K562 (cell line): ENCODE measurements at regions not wholly inside any gene's neighbourhood (a gene's known extent, or its start where the extent isn't known, plus 50 kb on each side); places are given as distances from the start of the nearest gene placed in this dataset.

ENCODE experiments used
- ATAC-seq: fragments of 200-7000 bp; cut with Tn5 transposase; 3 replicates; pipeline ENCODE4 v1.9.1; 2020; ENCODE audit warnings: moderate library complexity
- BruUV-seq: library from RNA; stranded (reverse); fragments of 400-500 nt; replicated peaks from 2 replicates; lab custom pipeline; 2021; lab: Mats Ljungman, UMichigan
- CTCF ChIA-PET: fragments of 300-600 bp; formaldehyde crosslinking; extraction: SDS; loops from one replicate; lab custom pipeline; 2021; ENCODE audit warnings: low intra/inter-chr PET ratio; lab: Yijun Ruan, JAX
- POLR2A ChIA-PET: fragments of 300-600, 350-650 bp; sonication (Branson Sonifier 250); formaldehyde crosslinking; extraction: SDS; loops from one replicate; lab custom pipeline; 2021; ENCODE audit warnings: antibody characterized with exemption, inconsistent platforms; lab: Yijun Ruan, JAX
- DNase-seq, 4 experiments: peaks; one replicate each; pipeline versions ENCODE4 v3.0.0 to v3.0.0-alpha.2; 2011 to 2018; ENCODE audit warnings: low spot score in 3 of 4, mixed read lengths in 3 of 4; ENCODE audit errors: extremely low read depth in 1 of 4
- FAIRE-seq: peaks from 2 replicates; lab custom pipeline; 2011; peaks lifted over from hg19 to GRCh38; lab: Jason Lieb, UNC
- H2AFZ ChIP-seq: 2 replicates; pipeline ENCODE4 v1.6.0; 2011; ENCODE audit warnings: low read depth, low read length, control low read depth, inconsistent platforms
- H3K27ac ChIP-seq: fragments of 200-600 bp; 3 replicates; pipeline ENCODE4 v1.8.0; 2011; ENCODE audit warnings: low read depth, mild to moderate bottlenecking, control low read depth, inconsistent platforms, low read length, moderate library complexity, mixed read lengths; ENCODE audit errors: extremely low read depth
- H3K27me3 ChIP-seq, 2 experiments: fragments of 300-600 bp in 1 of 2; 2 replicates in 1 of 2; 3 replicates in 1 of 2; pipeline versions ENCODE4 v1.6.0 to v1.8.0; 2011; ENCODE audit warnings: inconsistent platforms in 2 of 2, low read length in 2 of 2, mild to moderate bottlenecking in 1 of 2, mixed read lengths in 1 of 2, moderate library complexity in 1 of 2; ENCODE audit not compliant: control insufficient read depth in 2 of 2, insufficient read depth in 2 of 2
- H3K36me3 ChIP-seq: fragments of 300-600 bp; 3 replicates; pipeline ENCODE4 v1.8.0; 2011; ENCODE audit warnings: mild to moderate bottlenecking, low read length, inconsistent platforms; ENCODE audit not compliant: control insufficient read depth, insufficient read depth
- H3K4me1 ChIP-seq, 2 experiments: fragments of 200-600 bp in 1 of 2; replicated peaks in 1 of 2; 2 replicates in 1 of 2; 3 replicates in 1 of 2; pipeline versions ENCODE4 v1.5.1 to v1.8.0; 2011; ENCODE audit warnings: inconsistent platforms in 2 of 2, low read length in 2 of 2, mild to moderate bottlenecking in 1 of 2, mixed read lengths in 1 of 2, moderate library complexity in 1 of 2; ENCODE audit not compliant: control insufficient read depth in 2 of 2, insufficient read depth in 2 of 2
- H3K4me2 ChIP-seq: 2 replicates; pipeline ENCODE4 v1.6.1; 2011; ENCODE audit warnings: low read length, control low read depth, inconsistent platforms, mixed read lengths; ENCODE audit not compliant: insufficient read depth
- H3K4me3 ChIP-seq: fragments of 200-600 bp; sonication (generic), shearing (Covaris generic); 2 replicates; pipeline ENCODE4 v1.5.1; 2016; ENCODE audit warnings: control low read depth, inconsistent platforms
- H3K79me2 ChIP-seq: fragments of 200-600 bp; 3 replicates; pipeline ENCODE4 v1.8.0; 2011; ENCODE audit warnings: low read length, inconsistent platforms; ENCODE audit not compliant: control insufficient read depth, insufficient read depth
- H3K9ac ChIP-seq, 2 experiments: 2 replicates each; pipeline versions ENCODE4 v1.6.0 to v1.6.1; 2011; ENCODE audit warnings: low read depth in 2 of 2, low read length in 2 of 2, control low read depth in 1 of 2, inconsistent platforms in 1 of 2, mild to moderate bottlenecking in 1 of 2, mixed read lengths in 1 of 2; ENCODE audit not compliant: insufficient read depth in 1 of 2
- H3K9me1 ChIP-seq: one replicate; pipeline ENCODE4 v1.6.0; 2011; ENCODE audit warnings: inconsistent platforms, mild to moderate bottlenecking, low read length, moderate library complexity; ENCODE audit not compliant: control insufficient read depth, insufficient read depth
- H3K9me3 ChIP-seq: replicated peaks from 2 replicates; pipeline ENCODE4 v1.5.1; 2011; ENCODE audit warnings: low read depth, low read length, inconsistent platforms; ENCODE audit not compliant: control insufficient read depth, insufficient read depth
- H4K20me1 ChIP-seq: replicated peaks from 2 replicates; pipeline ENCODE4 v1.6.1; 2011; ENCODE audit warnings: low read length, inconsistent platforms, mixed read lengths; ENCODE audit not compliant: control insufficient read depth, insufficient read depth
- ATF1 ChIP-seq, 2 experiments: fragments of 450-650 bp in 1 of 2; IDR thresholded peaks; 2 replicates each; pipeline ENCODE4 v1.6.1; 2016; ENCODE audit warnings: missing compliant biosample characterization in 1 of 2, missing genetic modification characterization in 1 of 2
- HDAC1 ChIP-seq, 2 experiments: fragments of 450-650 bp; IDR thresholded peaks; 2 replicates each; pipeline ENCODE4 v1.6.1; 2016 to 2017; ENCODE audit warnings: inconsistent platforms in 1 of 2, mild to moderate bottlenecking in 1 of 2, moderate library complexity in 1 of 2
- HDAC8 ChIP-seq: fragments of 450-650 bp; IDR thresholded peaks from 2 replicates; pipeline ENCODE4 v1.6.1; 2016; ENCODE audit warnings: mild to moderate bottlenecking, missing genetic modification characterization, moderate library complexity, missing compliant biosample characterization
- HIVEP1 ChIP-seq: fragments of 250-450 bp; sonication (Bioruptor Pico); IDR thresholded peaks from 2 replicates; pipeline ENCODE4 v1.4.0; 2020; ENCODE audit warnings: mild to moderate bottlenecking
- IFI16 ChIP-seq: fragments of 250-450 bp; sonication (Bioruptor Pico); IDR thresholded peaks from 2 replicates; pipeline ENCODE4 v2.1.2; 2022; ENCODE audit warnings: mild to moderate bottlenecking, inconsistent platforms
- KDM1A ChIP-seq, 2 experiments: fragments of 450-650 bp; IDR thresholded peaks; 2 replicates each; pipeline ENCODE4 v1.6.1; 2016; ENCODE audit warnings: mild to moderate bottlenecking in 2 of 2
- MYNN ChIP-seq, 2 experiments: sonication (generic); formaldehyde crosslinking in 1 of 2; IDR thresholded peaks; 2 replicates each; pipeline versions ENCODE4 v1.5.0 to v1.6.1; 2016 to 2020; ENCODE audit warnings: antibody characterized with exemption in 1 of 2, missing genetic modification reagents in 1 of 2
- NELFE ChIP-seq: IDR thresholded peaks from 2 replicates; pipeline ENCODE4 v1.6.1; 2011; ENCODE audit warnings: mild to moderate bottlenecking; ENCODE audit not compliant: insufficient read depth, insufficient read length
- SIN3A ChIP-seq, 2 experiments: fragments of 150-350 bp in 1 of 2; IDR thresholded peaks; 2 replicates each; pipeline ENCODE4 v1.6.1; 2011 to 2016; ENCODE audit warnings: borderline replicate concordance in 2 of 2, low read depth in 2 of 2, low read length in 2 of 2, mild to moderate bottlenecking in 2 of 2, moderate library complexity in 2 of 2; ENCODE audit not compliant: control insufficient read depth in 1 of 2
- SRSF7 ChIP-seq: fragments of 200-400 bp; formaldehyde crosslinking; optimal IDR thresholded peaks from 2 replicates; pipeline ENCODE3; 2017; ENCODE audit warnings: mild to moderate bottlenecking, low read depth, low read length
- TEAD2 ChIP-seq: fragments of 450-650 bp; IDR thresholded peaks from 2 replicates; pipeline ENCODE4 v1.6.1; 2016; ENCODE audit warnings: missing genetic modification characterization, control low read depth, missing compliant biosample characterization
- TOE1 ChIP-seq, 2 experiments: fragments of 450-650 bp in 1 of 2; sonication (generic) in 1 of 2; formaldehyde crosslinking in 1 of 2; IDR thresholded peaks; 2 replicates each; pipeline versions ENCODE4 v1.7.1 to v1.8.0; 2016 to 2022; ENCODE audit warnings: borderline replicate concordance in 2 of 2, mild to moderate bottlenecking in 2 of 2, antibody characterized with exemption in 1 of 2, inconsistent platforms in 1 of 2, low read depth in 1 of 2, missing genetic modification reagents in 1 of 2, moderate library complexity in 1 of 2
- USF1 ChIP-seq: sonication (generic); formaldehyde crosslinking; IDR thresholded peaks from 2 replicates; pipeline ENCODE4 v1.9.0; 2022; ENCODE audit warnings: mild to moderate bottlenecking, missing genetic modification reagents
- YY1 ChIP-seq, 3 experiments: IDR thresholded peaks; 2 replicates each; pipeline ENCODE4 v1.6.1; 2011; ENCODE audit warnings: low read length in 2 of 3, mild to moderate bottlenecking in 2 of 3, moderate library complexity in 2 of 3, borderline replicate concordance in 1 of 3, control low read depth in 1 of 3, low read depth in 1 of 3; ENCODE audit not compliant: insufficient read depth in 3 of 3, insufficient replicate concordance in 2 of 3, control insufficient read depth in 1 of 3, insufficient read length in 1 of 3; ENCODE audit errors: extremely low read depth in 1 of 3
- ZNF644 ChIP-seq: fragments of 200-800 bp; sonication (Bioruptor generic); IDR thresholded peaks from 2 replicates; pipeline ENCODE4 v1.6.1; 2016; ENCODE audit warnings: low read depth, missing genetic modification characterization, missing compliant biosample characterization
- ZNF785 ChIP-seq: fragments of 250-450 bp; sonication (Bioruptor Pico); IDR thresholded peaks from 2 replicates; pipeline ENCODE4 v1.4.0; 2020; ENCODE audit warnings: mild to moderate bottlenecking
- WGBS: fragments of 100-300 bp; shearing (Covaris generic); methylation state at CpG from one replicate; pipeline ENCODE4 v1.1.6; 2016; ENCODE audit warnings: low coverage, mixed read lengths; ENCODE audit not compliant: insufficient coverage; ENCODE audit errors: missing lambda C conversion rate; 5-methylcytosine and 5-hydroxymethylcytosine counted together
- in situ Hi-C: fragments of 300-500 bp; cut with MboI; formaldehyde crosslinking; loops from 4 replicates; pipeline ENCODE4 v1.15.0; 2018; ENCODE audit warnings: inconsistent platforms, mixed read lengths
- intact Hi-C: fragments of 100-400 bp; cut with micrococcal nuclease; formaldehyde crosslinking; loops from 2 replicates; pipeline ENCODE4 v1.14.2; 2022
- TF ChIP-seq, protein P1 (sequence below): fragments of 250-450 bp; sonication (Bioruptor Pico); IDR thresholded peaks from 2 replicates; pipeline ENCODE4 v1.8.0; 2022; ENCODE audit warnings: moderate library complexity, mild to moderate bottlenecking, inconsistent platforms

DNA sequence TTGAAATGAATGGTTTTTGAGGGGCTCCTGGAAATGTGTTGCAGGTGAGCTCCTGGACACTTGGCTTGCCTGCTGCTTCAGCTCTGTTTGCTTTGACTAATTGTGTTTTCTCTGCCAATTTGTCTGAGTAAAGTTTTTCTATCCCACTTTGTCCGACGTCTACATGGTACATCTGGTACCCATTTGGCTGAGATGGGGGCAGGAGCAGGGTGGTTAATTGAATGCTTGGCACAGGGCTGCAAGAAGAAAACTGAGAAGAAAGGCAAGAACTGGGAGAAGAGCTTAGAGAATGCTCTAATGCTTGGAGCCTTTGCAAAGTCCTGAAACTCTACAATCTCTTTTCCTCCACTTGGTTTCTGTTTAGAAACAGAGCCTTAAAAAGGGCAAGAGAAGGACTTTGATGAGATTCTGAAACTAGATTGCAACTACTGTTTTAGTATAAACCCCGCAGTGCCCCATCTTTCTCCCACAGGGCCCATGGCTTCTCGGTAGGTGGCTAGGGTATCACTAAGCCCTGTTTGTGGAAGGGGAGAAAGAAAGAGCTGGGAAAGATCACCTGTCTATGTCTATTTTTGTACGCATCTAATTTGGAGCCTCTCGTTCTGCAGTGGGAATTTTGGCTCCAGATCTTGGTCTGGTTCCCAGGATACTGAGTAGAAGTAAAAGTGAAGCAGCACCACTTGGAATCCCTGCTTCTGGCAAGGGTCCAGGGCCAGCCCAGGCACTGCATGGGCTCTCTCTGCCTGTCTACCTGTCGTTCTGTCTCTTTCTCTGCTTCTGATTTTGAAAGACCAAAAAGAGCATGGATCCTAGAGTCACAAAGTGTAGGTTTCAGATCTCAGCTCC is 214.4 kb downstream of the SEMA6A start (continued):
- TF ChIP-seq USF1 (CRISPR knock-in tag) (no peak), YY1 (IDR thresholded peaks at IDR 0.05; ENCODE audit: borderline replicate concordance in 1 of 3, control insufficient read depth in 1 of 3, extremely low read depth in 1 of 3, insufficient read depth in 3 of 3, insufficient read length in 1 of 3, insufficient replicate concordance in 2 of 3, low read depth in 1 of 3, low read length in 2 of 3) (no peak)

DNA sequence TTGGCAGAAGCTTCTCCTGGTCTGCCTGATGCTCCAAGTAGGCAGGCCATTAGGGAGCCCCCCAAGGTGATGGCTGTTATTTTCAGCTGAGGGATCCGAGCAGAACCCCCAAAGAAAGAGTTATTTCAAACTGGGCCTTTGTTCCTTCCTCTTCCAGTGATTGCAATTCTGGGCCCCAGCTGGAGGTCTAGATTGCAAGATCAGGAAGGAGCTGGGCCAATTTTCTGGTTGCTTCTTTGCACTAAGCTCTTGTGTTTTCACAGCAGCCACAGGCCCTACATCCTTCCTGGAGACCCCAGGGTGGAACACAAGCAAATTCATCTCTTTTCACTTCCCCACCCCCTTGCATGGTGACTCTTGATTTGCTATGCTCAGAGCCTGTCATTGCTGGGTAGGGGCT is 215.0 kb downstream of the SEMA6A start:
- H3K9ac ChIP-seq: no peak overlapping the region
- BruUV-seq: no TSS peak
- no peak overlapping the region for H3K27ac ChIP-seq
- in situ Hi-C loops (no loop called here), intact Hi-C loops (no loop called here)
- peaks cover 13 to 30% of the 10 kb centered on the region in 2 experiments for H3K4me1 ChIP-seq
- H4K20me1 ChIP-seq: no peaks in the 10 kb centered on the region
- H3K9me1 ChIP-seq: no peaks in the 10 kb centered on the region
- ATAC-seq (no peak), FAIRE-seq (no peak), DNase-seq (no peak)
- no peaks in the 10 kb centered on the region for H3K9me3 ChIP-seq
- H3K36me3 ChIP-seq: no peaks in the 10 kb centered on the region
- ChIA-PET CTCF (no interaction called here), POLR2A (interaction anchor here (2.5 kb wide), 1 partner anchor 11 kb away, joined by 11 read pairs; no protein-coding TSS in a partner anchor)
- no peak overlapping the region for H2AFZ ChIP-seq
- WGBS: 9% methylated on average over 1 of the region's 1 CpG
- H3K79me2 ChIP-seq: no peaks in the 10 kb centered on the region
- no peak overlapping the region for H3K4me2 ChIP-seq
- H3K4me3 ChIP-seq: no peak overlapping the region
- H3K27me3 ChIP-seq: no peaks in the 10 kb centered on the region
- TF ChIP-seq MYNN (IDR thresholded peaks at IDR 0.05): no peak
- no peak for TF ChIP-seq MYNN (CRISPR knock-in tag; IDR thresholded peaks at IDR 0.05)
- no peak for TF ChIP-seq TEAD2 (tag)
- no peak for TF ChIP-seq NELFE
- no peak for TF ChIP-seq ATF1 (CRISPR knock-in tag; IDR thresholded peaks at IDR 0.05)
- TF ChIP-seq ATF1 (tag; IDR thresholded peaks at IDR 0.05): no peak
- TF ChIP-seq, protein P1, sequence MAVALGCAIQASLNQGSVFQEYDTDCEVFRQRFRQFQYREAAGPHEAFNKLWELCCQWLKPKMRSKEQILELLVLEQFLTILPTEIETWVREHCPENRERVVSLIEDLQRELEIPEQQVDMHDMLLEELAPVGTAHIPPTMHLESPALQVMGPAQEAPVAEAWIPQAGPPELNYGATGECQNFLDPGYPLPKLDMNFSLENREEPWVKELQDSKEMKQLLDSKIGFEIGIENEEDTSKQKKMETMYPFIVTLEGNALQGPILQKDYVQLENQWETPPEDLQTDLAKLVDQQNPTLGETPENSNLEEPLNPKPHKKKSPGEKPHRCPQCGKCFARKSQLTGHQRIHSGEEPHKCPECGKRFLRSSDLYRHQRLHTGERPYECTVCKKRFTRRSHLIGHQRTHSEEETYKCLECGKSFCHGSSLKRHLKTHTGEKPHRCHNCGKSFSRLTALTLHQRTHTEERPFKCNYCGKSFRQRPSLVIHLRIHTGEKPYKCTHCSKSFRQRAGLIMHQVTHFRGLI: no peak
- no peak for TF ChIP-seq ZNF644
- TF ChIP-seq TOE1 (IDR thresholded peaks at IDR 0.05; ENCODE audit: borderline replicate concordance): no peak
- no peak for TF ChIP-seq TOE1 (CRISPR knock-in tag; IDR thresholded peaks at IDR 0.05; ENCODE audit: borderline replicate concordance, low read depth)
- no peak for TF ChIP-seq HDAC1 (IDR thresholded peaks at IDR 0.05)
- no peak for TF ChIP-seq HIVEP1 (CRISPR knock-in tag)
- TF ChIP-seq SIN3A (IDR thresholded peaks at IDR 0.05; ENCODE audit: borderline replicate concordance in 2 of 2, control insufficient read depth in 1 of 2, low read depth in 2 of 2, low read length in 2 of 2): no peak
- TF ChIP-seq KDM1A (IDR thresholded peaks at IDR 0.05): no peak
- no peak for TF ChIP-seq HDAC8
- no peak for TF ChIP-seq SRSF7
- no peak for TF ChIP-seq IFI16
- TF ChIP-seq ZNF785 (CRISPR knock-in tag): no peak
